H1 (cell line): ENCODE measurements at regions not wholly inside any gene's neighbourhood (a gene's known extent, or its start where the extent isn't known, plus 50 kb on each side); places are given as distances from the start of the nearest gene placed in this dataset.

Experiments
- CTCF ChIA-PET: fragments of 300-600 bp; sonication (Branson Sonifier 250); formaldehyde crosslinking; loops from one replicate; lab custom pipeline; 2021; ENCODE audit not compliant: partially characterized antibody; lab: Charles Lee
- POLR2A ChIA-PET: fragments of 300-600 bp; sonication (Branson Sonifier 250); formaldehyde crosslinking; loops from one replicate; lab custom pipeline; 2021; ENCODE audit warnings: inconsistent platforms; ENCODE audit not compliant: partially characterized antibody; lab: Charles Lee
- DNase-seq, 2 experiments: peaks; one replicate each; pipeline versions ENCODE4 v3.0.0 to v3.0.0-alpha.2; 2010 to 2022; ENCODE audit warnings: low spot score in 2 of 2, low read depth in 1 of 2, mixed read lengths in 1 of 2
- FAIRE-seq: peaks from 2 replicates; lab custom pipeline; 2011; peaks lifted over from hg19 to GRCh38; lab: Jason Lieb, UNC
- H2AFZ ChIP-seq: 2 replicates; pipeline ENCODE4 v1.8.1; 2012; ENCODE audit warnings: low read length, inconsistent platforms
- H2AK5ac ChIP-seq: 2 replicates; pipeline ENCODE4 v1.6.1; 2013; ENCODE audit warnings: low read depth, low read length
- H2BK120ac ChIP-seq: replicated peaks from 2 replicates; pipeline ENCODE3; 2013; ENCODE audit warnings: low read depth, low read length, inconsistent platforms
- H2BK12ac ChIP-seq: 2 replicates; pipeline ENCODE4 v1.6.1; 2013; ENCODE audit warnings: low read depth, low read length
- H2BK15ac ChIP-seq: 2 replicates; pipeline ENCODE4 v1.6.1; 2013; ENCODE audit warnings: low read length
- H2BK20ac ChIP-seq: 2 replicates; pipeline ENCODE4 v1.6.1; 2013; ENCODE audit warnings: low read length
- H2BK5ac ChIP-seq: 2 replicates; pipeline ENCODE4 v1.6.1; 2013; ENCODE audit warnings: low read depth, low read length
- H3K14ac ChIP-seq: 2 replicates; pipeline ENCODE4 v1.6.1; 2013; ENCODE audit warnings: inconsistent platforms; ENCODE audit not compliant: insufficient read length
- H3K18ac ChIP-seq: 2 replicates; pipeline ENCODE4 v1.6.1; 2013; ENCODE audit warnings: low read length; ENCODE audit errors: extremely low read depth
- H3K23ac ChIP-seq: 2 replicates; pipeline ENCODE4 v1.6.1; 2013; ENCODE audit warnings: inconsistent platforms; ENCODE audit not compliant: insufficient read length
- H3K23me2 ChIP-seq: 2 replicates; pipeline ENCODE4 v1.6.1; 2013; ENCODE audit warnings: low read depth, low read length
- H3K27ac ChIP-seq: 2 replicates; pipeline ENCODE4 v1.6.1; 2011; ENCODE audit warnings: low read depth, low read length, inconsistent platforms
- H3K27me3 ChIP-seq, 4 experiments: replicated peaks in 1 of 4; 1 replicate in 1 of 4; 2 replicates in 3 of 4; pipeline versions ENCODE4 v1.6.1 to v1.8.1; 2011 to 2013; ENCODE audit warnings: low read length in 3 of 4, mild to moderate bottlenecking in 3 of 4, inconsistent platforms in 2 of 4, mixed read lengths in 2 of 4, moderate library complexity in 1 of 4; ENCODE audit not compliant: control insufficient read depth in 3 of 4, insufficient read depth in 3 of 4; ENCODE audit errors: extremely low read depth in 1 of 4
- H3K36me3 ChIP-seq, 4 experiments: 2 replicates each; pipeline versions ENCODE4 v1.6.1 to v1.8.1; 2011 to 2013; ENCODE audit warnings: mild to moderate bottlenecking in 4 of 4, low read length in 3 of 4, moderate library complexity in 2 of 4, control low read depth in 1 of 4, inconsistent platforms in 1 of 4; ENCODE audit not compliant: insufficient read depth in 4 of 4, control insufficient read depth in 2 of 4
- H3K4ac ChIP-seq: replicated peaks from 2 replicates; pipeline ENCODE3; 2013; ENCODE audit warnings: low read length, low read depth, mixed read lengths, inconsistent platforms; ENCODE audit not compliant: insufficient read length
- H3K4me1 ChIP-seq, 4 experiments: replicated peaks in 1 of 4; 1 replicate in 1 of 4; 2 replicates in 3 of 4; pipeline versions ENCODE4 v1.6.1 to v1.8.1; 2011 to 2013; ENCODE audit warnings: low read length in 3 of 4, inconsistent platforms in 2 of 4, mixed read lengths in 1 of 4; ENCODE audit not compliant: insufficient read depth in 4 of 4, control insufficient read depth in 3 of 4
- H3K4me2 ChIP-seq, 2 experiments: 2 replicates each; pipeline versions ENCODE4 v1.6.1 to v1.8.1; 2011 to 2013; ENCODE audit warnings: low read depth in 2 of 2, low read length in 2 of 2, control low read depth in 1 of 2, inconsistent platforms in 1 of 2, mild to moderate bottlenecking in 1 of 2; ENCODE audit not compliant: insufficient read depth in 1 of 2
- H3K4me3 ChIP-seq, 4 experiments: fragments of 200-600, 300-600 bp in 1 of 4; sonication (generic), shearing (Covaris generic), sonication (Bioruptor Twin) in 1 of 4; 2 replicates each; pipeline versions ENCODE4 v1.5.1 to v1.8.1; 2011 to 2016; ENCODE audit warnings: low read length in 4 of 4, low read depth in 3 of 4, control low read depth in 2 of 4, inconsistent platforms in 2 of 4, mild to moderate bottlenecking in 2 of 4, mixed read lengths in 1 of 4, moderate library complexity in 1 of 4; ENCODE audit not compliant: insufficient read depth in 2 of 4; ENCODE audit errors: extremely low read depth in 1 of 4
- H3K56ac ChIP-seq: replicated peaks from 2 replicates; pipeline ENCODE3; 2013; ENCODE audit warnings: low read depth, mild to moderate bottlenecking, mixed read lengths, low read length, inconsistent platforms; ENCODE audit not compliant: insufficient read length
- H3K79me1 ChIP-seq: 2 replicates; pipeline ENCODE4 v1.6.1; 2013; ENCODE audit warnings: low read depth, low read length, control low read depth
- H3K79me2 ChIP-seq, 2 experiments: 2 replicates each; pipeline versions ENCODE4 v1.6.1 to v1.8.1; 2012 to 2013; ENCODE audit warnings: low read length in 2 of 2, mild to moderate bottlenecking in 2 of 2, inconsistent platforms in 1 of 2; ENCODE audit not compliant: insufficient read depth in 2 of 2, control insufficient read depth in 1 of 2
- H3K9ac ChIP-seq, 4 experiments: replicated peaks in 1 of 4; 1 replicate in 1 of 4; 2 replicates in 3 of 4; pipeline versions ENCODE4 v1.6.1 to v1.8.1; 2011 to 2013; ENCODE audit warnings: low read depth in 3 of 4, low read length in 3 of 4, control low read depth in 2 of 4, mild to moderate bottlenecking in 2 of 4, moderate library complexity in 2 of 4, inconsistent platforms in 1 of 4; ENCODE audit errors: extremely low read depth in 1 of 4
- H3K9me3 ChIP-seq, 2 experiments: 2 replicates each; pipeline versions ENCODE4 v1.6.1 to v1.8.1; 2012 to 2013; ENCODE audit warnings: mild to moderate bottlenecking in 2 of 2, moderate library complexity in 2 of 2, control low read depth in 1 of 2, inconsistent platforms in 1 of 2, low read depth in 1 of 2, low read length in 1 of 2, mixed read lengths in 1 of 2; ENCODE audit not compliant: insufficient read depth in 2 of 2
- H4K20me1 ChIP-seq, 2 experiments: replicated peaks in 1 of 2; 2 replicates each; pipeline versions ENCODE3 to v1.8.1; 2011 to 2013; ENCODE audit warnings: inconsistent platforms in 2 of 2, low read length in 2 of 2, mild to moderate bottlenecking in 1 of 2; ENCODE audit not compliant: insufficient read depth in 2 of 2, control insufficient read depth in 1 of 2
- H4K5ac ChIP-seq: 2 replicates; pipeline ENCODE4 v1.6.1; 2013; ENCODE audit warnings: low read length, low read depth, mixed read lengths, inconsistent platforms; ENCODE audit not compliant: insufficient read length
- H4K8ac ChIP-seq: 2 replicates; pipeline ENCODE4 v1.8.0; 2013; ENCODE audit warnings: mild to moderate bottlenecking, moderate library complexity, low read length, inconsistent platforms; ENCODE audit not compliant: insufficient read depth; ENCODE audit errors: extremely low read depth
- H4K91ac ChIP-seq: replicated peaks from 2 replicates; pipeline ENCODE3; 2013; ENCODE audit warnings: low read length, mixed read lengths, inconsistent platforms; ENCODE audit not compliant: insufficient read length
- CHD1 ChIP-seq: IDR thresholded peaks from 2 replicates; pipeline ENCODE4 v1.6.1; 2012; ENCODE audit warnings: low read depth, low read length, improper control_type of control experiment
- CHD2 ChIP-seq: IDR thresholded peaks from 2 replicates; pipeline ENCODE4 v1.6.1; 2012; ENCODE audit warnings: low read length, improper control_type of control experiment
- GTF2F1 ChIP-seq: IDR thresholded peaks from 2 replicates; pipeline ENCODE4 v1.6.1; 2012; ENCODE audit warnings: low read depth, low read length, improper control_type of control experiment, borderline replicate concordance
- POLR2A ChIP-seq, 2 experiments: IDR thresholded peaks; 1 replicate in 1 of 2; 2 replicates in 1 of 2; pipeline ENCODE4 v1.6.1; 2011; ENCODE audit warnings: low read depth in 2 of 2, low read length in 2 of 2, mild to moderate bottlenecking in 2 of 2; ENCODE audit errors: control extremely low read depth in 1 of 2
- TAF7 ChIP-seq: optimal IDR thresholded peaks from 2 replicates; pipeline ENCODE3; 2011; ENCODE audit warnings: low read depth, mild to moderate bottlenecking, inconsistent platforms, low read length, moderate library complexity, borderline replicate concordance
- ZNF274 ChIP-seq: IDR thresholded peaks from 2 replicates; pipeline ENCODE4 v1.7.0; 2012; ENCODE audit warnings: low read length, borderline replicate concordance; ENCODE audit errors: extremely low read depth
- WGBS, 2 experiments: shearing (Covaris generic) in 1 of 2; methylation state at CpG; one replicate each; pipeline versions ENCODE4 v1.1.6 to v1.1.7; 2013 to 2015; ENCODE audit warnings: low lambda C conversion rate in 2 of 2, mixed read lengths in 2 of 2, inconsistent platforms in 1 of 2, low coverage in 1 of 2, missing lambda C conversion rate in 1 of 2; ENCODE audit not compliant: insufficient replicate concordance in 2 of 2, insufficient coverage in 1 of 2, insufficient read length in 1 of 2; ENCODE audit errors: extremely low coverage in 1 of 2, missing lambda C conversion rate in 1 of 2; 5-methylcytosine and 5-hydroxymethylcytosine counted together

DNA sequence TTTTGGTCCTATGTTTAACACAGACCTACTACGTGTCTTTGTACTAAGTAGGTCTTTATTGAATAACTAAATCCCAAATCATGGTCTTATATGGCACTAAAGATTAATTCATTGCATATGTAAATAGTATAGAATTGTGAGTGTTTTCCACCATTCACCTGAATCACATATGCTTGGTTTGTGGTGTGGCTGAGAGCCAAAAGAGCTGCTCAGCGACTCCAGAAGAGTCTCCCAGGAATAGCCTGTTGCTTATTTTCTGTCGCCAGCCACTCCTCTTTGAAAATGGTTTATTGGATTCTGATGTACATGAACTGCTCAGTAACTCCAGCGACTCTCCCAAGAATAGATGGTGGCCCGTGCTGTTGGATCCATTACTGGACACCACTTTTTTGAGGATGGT is 184.5 kb downstream of the CLCN4 start:
- H3K4me2 ChIP-seq: no peak overlapping the region
- H3K4me3 ChIP-seq: no peak overlapping the region
- FAIRE-seq (no peak), DNase-seq (no peak)
- H2BK5ac ChIP-seq: no peak overlapping the region
- no peak overlapping the region for H2AK5ac ChIP-seq
- no peaks in the 10 kb centered on the region for H3K27me3 ChIP-seq
- no peaks in the 10 kb centered on the region for H3K36me3 ChIP-seq
- H4K8ac ChIP-seq: no peak overlapping the region
- no peaks in the 10 kb centered on the region for H3K79me1 ChIP-seq
- H2AFZ ChIP-seq: no peak overlapping the region
- no peak overlapping the region for H2BK120ac ChIP-seq
- no peaks in the 10 kb centered on the region for H3K9me3 ChIP-seq
- H3K79me2 ChIP-seq: no peaks in the 10 kb centered on the region
- H3K4ac ChIP-seq: no peak overlapping the region
- H2BK12ac ChIP-seq: no peak overlapping the region
- H2BK20ac ChIP-seq: no peak overlapping the region
- H3K14ac ChIP-seq: no peak overlapping the region
- CTCF ChIA-PET: no interaction called here
- H3K23me2 ChIP-seq: no peaks in the 10 kb centered on the region
- H3K9ac ChIP-seq: no peak overlapping the region
- no peak overlapping the region for H2BK15ac ChIP-seq
- TF ChIP-seq TAF7 (no peak), GTF2F1 (no peak), CHD2 (no peak), POLR2A (IDR thresholded peaks at IDR 0.05; ENCODE audit: control extremely low read depth in 1 of 2, low read depth in 2 of 2, low read length in 2 of 2) (no peak), CHD1 (no peak), ZNF274 (no peak)
- POLR2A ChIA-PET: no interaction called here
- H3K27ac ChIP-seq: no peak overlapping the region
- H4K5ac ChIP-seq: no peak overlapping the region
- no peak overlapping the region for H3K56ac ChIP-seq
- 94% methylated on average over 5 of the region's 5 CpGs; no CpG with 5 or more reads in 1 of the 2 experiments for WGBS, 2 experiments
- H3K4me1 ChIP-seq: no peaks in the 10 kb centered on the region
- H4K20me1 ChIP-seq: no peaks in the 10 kb centered on the region
- no peak overlapping the region for H3K18ac ChIP-seq
- no peak overlapping the region for H4K91ac ChIP-seq
- no peak overlapping the region for H3K23ac ChIP-seq
